GM21447 (cell line): ENCODE measurements at regions not wholly inside any gene's neighbourhood (a gene's known extent, or its start where the extent isn't known, plus 50 kb on each side); places are given as distances from the start of the nearest gene placed in this dataset.
"Not testable (repeated sequence)": the region's sequence is repeated elsewhere in the genome, so short reads cannot be mapped to it uniquely, and the experiment has no call there.

Experiments used
- ATAC-seq: cut with Tn5 transposase; IDR thresholded peaks from one replicate; pipeline ENCODE4 v1.9.1; 2021; ENCODE audit not compliant: unreplicated experiment

- ATAC-seq: no peak
Observed at GRCh38 chr2:39932198-39932597, 153.1 kb upstream of the THUMPD2 start.

DNA sequence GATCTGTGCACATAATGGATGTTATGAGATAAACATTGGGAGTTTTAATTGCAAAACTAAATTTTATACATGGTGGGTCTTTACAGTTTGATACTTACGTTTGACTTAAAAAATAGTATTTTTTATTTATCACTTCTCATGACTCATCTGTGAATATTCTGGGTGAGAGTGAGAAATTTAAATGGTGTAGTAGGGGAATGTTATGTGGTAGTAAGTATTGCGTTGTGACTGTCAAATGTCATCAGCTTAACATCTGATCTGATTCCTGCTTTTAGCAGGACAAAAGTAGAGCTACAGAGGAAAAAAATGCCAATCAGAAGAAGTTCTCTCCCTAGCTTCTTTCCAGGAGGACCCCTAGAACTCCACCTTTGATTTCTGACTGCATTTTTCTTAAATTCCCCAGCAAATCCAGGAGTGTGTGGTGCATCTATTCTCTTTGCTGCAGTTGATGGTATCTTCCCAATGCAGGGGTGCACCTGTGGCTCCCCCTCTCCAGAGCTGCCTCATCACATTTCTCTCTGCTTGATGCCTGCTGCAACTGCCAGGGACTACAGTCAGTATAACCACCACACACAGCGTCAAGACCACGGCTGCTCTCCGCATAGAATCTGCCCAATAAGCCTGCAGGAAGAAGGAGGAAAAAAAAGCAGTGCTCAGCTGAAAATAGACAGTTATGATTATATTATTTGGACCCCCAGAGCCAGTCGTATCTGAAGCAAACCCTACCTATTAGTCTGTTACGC is 151.3 kb upstream of the THUMPD2 start:
- ATAC-seq: no peak

- no peak for ATAC-seq
Observed at GRCh38 chr2:39929531-39929930, 150.5 kb upstream of the THUMPD2 start.

- ATAC-seq: no peak
Observed at GRCh38 chr2:39925312-39925711, 146.3 kb upstream of the THUMPD2 start.

- no peak for ATAC-seq
Observed at GRCh38 chr2:39923455-39923854, 144.4 kb upstream of the THUMPD2 start.

- ATAC-seq: no peak
Observed at GRCh38 chr2:39922679-39923405, 143.8 kb upstream of the THUMPD2 start.

DNA sequence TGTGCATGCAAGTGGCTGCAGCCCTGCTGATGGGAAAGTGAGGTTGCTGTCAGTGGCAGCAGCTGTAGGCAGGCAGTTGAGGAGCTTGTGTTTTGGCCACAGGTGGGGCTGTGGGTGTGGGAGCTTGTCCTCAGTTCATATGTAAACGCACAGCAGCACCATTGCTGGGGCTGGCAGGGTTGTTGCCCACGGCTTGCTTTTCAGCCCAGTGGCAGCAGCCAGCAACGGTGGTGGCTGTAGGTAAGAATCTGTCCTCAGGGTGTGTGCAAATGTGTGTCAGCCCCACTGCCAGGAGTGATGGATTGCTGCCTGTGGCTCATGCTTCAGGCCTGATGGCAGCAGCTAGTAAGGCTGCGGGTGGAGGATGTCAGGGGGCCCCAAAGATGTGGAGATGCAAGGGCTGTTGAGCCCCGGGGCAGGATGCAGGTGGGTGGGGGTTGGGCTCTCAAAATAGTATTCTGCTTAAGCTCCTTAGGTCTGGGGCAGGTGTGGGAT is 141.3 kb upstream of the THUMPD2 start:
- no peak for ATAC-seq

GRCh38 chr2:39919511-39920306 is 140.7 kb upstream of the THUMPD2 start:
- no peak for ATAC-seq

- ATAC-seq: no peak
Observed at GRCh38 chr2:39918886-39919285, 139.8 kb upstream of the THUMPD2 start.

DNA sequence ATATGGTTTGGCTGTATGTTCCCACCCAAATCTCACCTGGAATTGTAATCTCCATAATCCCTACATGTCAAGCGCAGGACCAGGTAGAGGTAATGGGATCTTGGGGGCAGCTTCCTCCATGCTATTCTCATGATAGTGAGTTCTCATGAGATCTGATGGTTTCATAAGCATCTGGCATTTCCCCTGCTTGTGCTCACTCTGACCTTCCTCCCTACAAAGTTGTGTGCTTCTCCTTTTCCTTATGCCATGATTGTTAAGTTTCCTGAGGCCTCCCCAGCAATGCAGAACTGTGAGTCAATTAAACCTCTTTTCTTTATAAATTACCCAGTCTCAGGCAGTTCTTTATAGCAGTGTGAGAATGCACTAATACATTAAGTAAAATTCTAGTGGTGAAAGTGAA is 138.3 kb upstream of the THUMPD2 start:
- not testable (repeated sequence) for ATAC-seq

GRCh38 chr2:39914949-39915348 is 135.9 kb upstream of the THUMPD2 start:
- no peak for ATAC-seq

- peak; percentile 77 for ATAC-seq
Observed at GRCh38 chr2:39913648-39914461, 134.8 kb upstream of the THUMPD2 start.

- no peak for ATAC-seq
Observed at GRCh38 chr2:39902103-39902502, 123.0 kb upstream of the THUMPD2 start.

- ATAC-seq: no peak
Observed at GRCh38 chr2:39898934-39899333, 119.9 kb upstream of the THUMPD2 start.

- no peak for ATAC-seq
Observed at GRCh38 chr2:39897273-39897672, 118.2 kb upstream of the THUMPD2 start.

- no peak for ATAC-seq
Observed at GRCh38 chr2:39894082-39894481, 115.0 kb upstream of the THUMPD2 start.

GRCh38 chr2:39893616-39894015 is 114.6 kb upstream of the THUMPD2 start:
- no peak for ATAC-seq

DNA sequence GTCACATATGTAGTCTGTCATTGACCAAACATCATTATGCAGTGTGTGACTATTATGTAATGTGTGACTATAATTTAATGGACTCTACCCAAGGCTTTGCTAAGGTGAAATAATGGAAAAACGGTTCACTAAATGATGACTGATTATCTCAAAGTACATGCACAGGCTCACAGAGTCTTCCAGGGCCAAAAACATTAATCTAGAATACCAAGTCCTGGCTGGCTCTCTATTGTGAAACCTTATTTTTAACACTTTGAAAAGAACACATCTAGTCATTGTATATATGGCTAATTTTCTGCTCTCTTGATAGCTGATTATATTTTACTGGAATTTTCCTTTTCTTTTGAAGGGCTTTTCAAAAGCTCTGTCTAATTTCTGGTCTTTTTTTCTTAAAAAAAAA is 102.9 kb upstream of the THUMPD2 start:
- no peak for ATAC-seq

DNA sequence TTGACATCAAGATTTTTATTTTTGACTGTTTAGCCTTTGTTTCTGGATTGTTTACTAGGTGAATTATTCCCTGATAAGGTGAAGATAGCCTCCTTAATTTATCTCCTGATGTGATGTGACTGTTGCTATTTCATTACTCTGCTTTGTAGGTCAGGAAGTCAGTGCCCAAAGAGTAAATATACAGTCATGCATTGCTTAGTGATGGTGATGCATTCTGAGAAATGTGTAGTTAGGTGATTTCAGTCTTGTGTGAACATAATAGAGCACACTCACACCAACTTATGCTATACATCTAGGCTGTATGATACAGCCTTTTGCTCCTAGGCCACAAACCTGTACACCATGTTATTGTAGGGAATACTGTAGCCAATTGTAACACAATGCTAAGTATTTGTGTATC is 102.4 kb upstream of the THUMPD2 start:
- ATAC-seq: no peak

DNA sequence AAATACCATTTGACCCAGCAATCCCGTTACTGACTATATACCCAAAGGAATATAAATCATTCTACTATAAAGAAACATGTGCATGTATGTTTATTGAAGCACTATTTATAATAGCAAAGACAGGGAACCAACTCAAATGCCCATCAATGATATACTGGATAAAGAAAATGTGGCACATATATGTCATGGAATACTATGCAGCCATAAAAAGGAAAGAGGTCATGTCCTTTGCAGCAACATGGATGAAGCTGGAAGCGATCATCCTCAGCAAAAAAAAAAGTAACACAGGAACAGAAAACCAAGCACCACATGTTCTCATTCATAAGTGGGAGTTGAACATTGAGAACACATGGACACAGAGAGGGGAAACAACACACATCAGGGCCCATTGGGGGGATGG is 99.9 kb upstream of the THUMPD2 start:
- not testable (repeated sequence) for ATAC-seq

- ATAC-seq: no peak
Observed at GRCh38 chr2:39875914-39876267, 96.8 kb upstream of the THUMPD2 start.
